GM19397 (cell line): ENCODE measurements at regions not wholly inside any gene's neighbourhood (a gene's known extent, or its start where the extent isn't known, plus 50 kb on each side); places are given as distances from the start of the nearest gene placed in this dataset.
"Not testable (repeated sequence)": the region's sequence is repeated elsewhere in the genome, so short reads cannot be mapped to it uniquely, and the experiment has no call there.

Experiments used
- ATAC-seq: cut with Tn5 transposase; IDR thresholded peaks from one replicate; pipeline ENCODE4 v1.9.1; 2021; ENCODE audit warnings: mild to moderate bottlenecking, moderate library complexity; ENCODE audit not compliant: unreplicated experiment

DNA sequence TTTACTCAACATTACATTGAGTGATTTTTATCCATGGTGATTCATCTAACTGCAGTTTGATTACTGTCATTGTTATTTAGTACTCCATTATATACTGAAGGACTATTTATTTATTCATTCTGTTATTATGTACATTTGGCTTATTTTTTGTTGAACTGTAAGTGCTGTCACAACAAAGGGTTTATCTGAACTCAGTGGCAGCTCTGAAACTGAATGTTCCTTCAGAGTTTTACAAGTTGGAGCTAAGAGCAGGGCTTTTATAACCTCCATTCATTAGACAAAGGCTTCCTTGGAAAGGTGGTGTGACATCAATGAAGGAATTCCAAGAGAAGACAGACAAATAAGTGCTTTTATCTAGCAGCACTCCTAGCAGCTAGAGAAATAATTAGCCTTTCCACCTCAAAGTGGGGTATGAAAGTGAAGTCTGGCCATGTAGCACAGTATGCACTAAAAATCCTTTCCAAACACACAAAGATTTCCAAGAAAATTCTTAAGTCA is 83.3 kb upstream of the GORAB start:
- ATAC-seq, result no peak

DNA sequence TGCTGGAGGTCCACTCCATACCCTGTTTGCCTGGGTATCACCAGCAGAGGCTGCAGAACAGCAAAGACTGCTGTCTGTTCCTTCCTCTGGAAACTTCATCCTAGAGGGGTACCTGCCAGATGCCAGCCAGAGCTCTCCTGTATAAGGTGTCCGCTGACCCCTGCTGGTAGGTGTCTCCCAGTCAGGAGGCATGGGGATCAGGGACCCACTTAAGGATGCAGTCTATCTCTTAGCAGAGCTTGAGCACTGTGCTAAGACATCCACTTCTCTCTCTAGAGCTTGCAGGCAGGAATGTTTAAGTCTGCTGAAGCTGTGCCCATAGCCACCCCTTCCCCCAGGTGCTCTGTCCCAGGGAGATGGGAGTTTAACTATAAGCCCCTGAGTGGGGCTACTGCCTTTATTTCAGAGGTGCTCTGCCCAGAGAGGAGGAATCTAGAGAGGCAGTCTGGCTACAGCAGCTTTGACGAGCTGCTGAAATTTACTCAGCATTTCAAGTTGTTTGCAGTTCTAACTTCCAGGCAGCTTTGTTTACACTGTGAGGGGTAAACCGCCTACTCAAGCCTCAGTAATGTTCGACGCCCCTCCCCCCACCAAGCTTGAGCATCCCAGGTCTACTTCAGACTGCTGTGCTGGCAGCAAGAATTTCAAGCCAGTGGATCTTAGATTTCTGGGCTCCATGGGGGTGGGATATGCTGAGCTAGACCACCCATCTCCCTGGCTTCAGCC is 74.5 kb upstream of the GORAB start:
- ATAC-seq, result not testable (repeated sequence)

- ATAC-seq, result no peak
Measured at GRCh38 chr1:170460001-170460400, 72.0 kb upstream of the GORAB start.

DNA sequence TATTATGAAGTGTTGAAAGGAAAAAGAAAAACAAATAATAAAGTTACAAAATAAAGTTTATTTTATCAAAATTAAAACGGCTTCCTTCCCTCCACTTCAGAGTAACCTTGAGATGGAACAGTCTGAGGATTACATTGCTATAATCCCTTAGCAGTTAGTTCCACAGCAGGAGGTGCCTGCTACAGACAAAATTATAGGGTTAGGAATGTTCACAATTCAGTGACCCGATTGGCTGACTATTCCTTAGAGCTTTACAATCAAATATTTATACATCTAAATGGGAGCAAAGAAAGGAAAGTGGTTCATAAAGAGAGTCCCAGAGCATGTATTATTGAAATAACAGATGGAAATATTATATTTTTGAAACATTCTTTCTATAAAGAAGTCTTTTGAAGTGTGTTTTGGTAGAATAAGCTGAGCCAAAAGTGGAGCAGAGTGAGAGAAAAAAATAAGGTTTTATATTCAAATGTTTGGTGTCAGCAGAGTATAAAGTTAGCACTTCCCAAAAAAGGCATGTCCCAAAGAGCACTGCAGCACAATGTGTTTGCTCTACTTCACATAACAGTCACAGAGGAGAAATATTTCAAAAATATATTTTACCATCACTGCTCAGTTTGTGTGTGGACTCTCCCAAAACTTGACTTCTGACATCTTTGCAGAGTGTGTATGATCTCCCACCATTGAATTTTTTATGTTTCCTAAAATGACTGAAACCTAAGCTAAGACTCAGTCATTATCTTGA is 71.4 kb upstream of the GORAB start:
- no peak for ATAC-seq

GRCh38 chr1:170461291-170461747 is 70.6 kb upstream of the GORAB start:
- no peak for ATAC-seq

- ATAC-seq, result no peak
Measured at GRCh38 chr1:170461762-170462384, 70.1 kb upstream of the GORAB start.

GRCh38 chr1:170470121-170470520 is 61.8 kb upstream of the GORAB start:
- no peak for ATAC-seq

DNA sequence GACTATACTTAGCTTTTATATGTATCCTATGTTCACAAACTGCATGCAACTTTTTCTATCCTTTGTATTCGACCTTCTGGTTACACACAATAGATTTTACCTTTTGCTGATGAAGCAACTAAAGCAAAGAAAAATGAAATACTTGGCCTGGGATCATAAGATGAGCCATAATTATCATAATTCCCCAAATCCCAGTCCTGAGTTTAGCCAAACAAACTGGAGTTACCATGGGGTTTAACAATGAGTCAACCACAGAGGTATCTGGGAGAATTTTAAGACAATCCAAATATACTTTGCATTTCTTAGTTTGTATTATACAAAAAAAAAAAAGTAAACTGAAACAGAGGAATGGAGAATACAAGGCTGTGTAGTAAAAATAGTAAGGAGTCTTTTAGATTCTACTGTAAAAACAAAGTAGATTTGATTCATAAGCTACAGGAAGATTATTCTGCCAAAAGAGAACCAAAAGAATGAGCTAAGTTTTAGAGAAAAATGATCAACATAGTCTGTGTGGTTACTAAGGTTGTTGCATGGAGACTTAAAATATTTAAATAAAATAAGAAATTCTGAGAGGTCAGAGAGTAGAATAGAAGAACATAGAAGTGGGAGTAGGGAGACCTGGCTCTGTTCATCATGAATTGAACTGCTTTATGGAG is 60.4 kb upstream of the GORAB start:
- no peak for ATAC-seq

- no peak for ATAC-seq
Measured at GRCh38 chr1:170481000-170481399, 51.0 kb upstream of the GORAB start.
